GM20431 (cell line): ENCODE measurements at regions not wholly inside any gene's neighbourhood (a gene's known extent, or its start where the extent isn't known, plus 50 kb on each side); places are given as distances from the start of the nearest gene placed in this dataset.
"Not testable (repeated sequence)": the region's sequence is repeated elsewhere in the genome, so short reads cannot be mapped to it uniquely, and the experiment has no call there.

ENCODE experiments used
- in situ Hi-C: fragments of 300-500 bp; cut with MseI, MboI; formaldehyde crosslinking; loops from one replicate; pipeline ENCODE4 v1.15.0; 2020; ENCODE audit warnings: low sequenced_read_pairs; ENCODE audit not compliant: unreplicated experiment

- in situ Hi-C loops, result not testable (repeated sequence)
Observed at GRCh38 chr17:30731210-30732132, 93.0 kb downstream of the CRLF3 start.

GRCh38 chr17:30730837-30731209 lies 93.7 kb downstream of the CRLF3 start:
- in situ Hi-C loops, result not testable (repeated sequence)

- in situ Hi-C loops, result not testable (repeated sequence)
Observed at GRCh38 chr17:30730171-30730836, 94.2 kb downstream of the CRLF3 start.

GRCh38 chr17:30729471-30730170 lies 94.9 kb downstream of the CRLF3 start:
- in situ Hi-C loops, result not testable (repeated sequence)

- in situ Hi-C loops, result not testable (repeated sequence)
Observed at GRCh38 chr17:30727517-30727916, 97.0 kb downstream of the CRLF3 start.

- in situ Hi-C loops, result not testable (repeated sequence)
Observed at GRCh38 chr17:30726734-30727133, 97.8 kb downstream of the CRLF3 start.

- in situ Hi-C loops, result not testable (repeated sequence)
Observed at GRCh38 chr17:30726310-30726709, 98.2 kb downstream of the CRLF3 start.

- in situ Hi-C loops, result loop anchor here (25.0 kb wide), 1 partner anchor 262 kb away; no protein-coding TSS in a partner anchor
Observed at GRCh38 chr17:30724034-30724650, 100.3 kb downstream of the CRLF3 start.

- in situ Hi-C loops, result loop anchor here (25.0 kb wide), 1 partner anchor 260 kb away; no protein-coding TSS in a partner anchor
Observed at GRCh38 chr17:30722114-30722780, 102.2 kb downstream of the CRLF3 start.

- in situ Hi-C loops, result loop anchor here (25.0 kb wide), 1 partner anchor 259 kb away; no protein-coding TSS in a partner anchor
Observed at GRCh38 chr17:30720971-30721370, 103.5 kb downstream of the CRLF3 start.

- in situ Hi-C loops, result loop anchor here (25.0 kb wide), 1 partner anchor 258 kb away; no protein-coding TSS in a partner anchor
Observed at GRCh38 chr17:30720013-30720471, 104.5 kb downstream of the CRLF3 start.

- in situ Hi-C loops, result loop anchor here (25.0 kb wide), 1 partner anchor 257 kb away; no protein-coding TSS in a partner anchor
Observed at GRCh38 chr17:30719131-30719973, 105.1 kb downstream of the CRLF3 start.

GRCh38 chr17:30718691-30719090 lies 105.8 kb downstream of the CRLF3 start:
- in situ Hi-C loops, result loop anchor here (25.0 kb wide), 1 partner anchor 256 kb away; no protein-coding TSS in a partner anchor

- in situ Hi-C loops, result loop anchor here (25.0 kb wide), 1 partner anchor 256 kb away; no protein-coding TSS in a partner anchor
Observed at GRCh38 chr17:30718099-30718447, 106.4 kb downstream of the CRLF3 start.

- in situ Hi-C loops, result loop anchor here (25.0 kb wide), 1 partner anchor 255 kb away; no protein-coding TSS in a partner anchor
Observed at GRCh38 chr17:30717291-30718098, 107.0 kb downstream of the CRLF3 start.

- in situ Hi-C loops, result loop anchor here (25.0 kb wide), 1 partner anchor 254 kb away; no protein-coding TSS in a partner anchor
Observed at GRCh38 chr17:30716461-30717290, 107.8 kb downstream of the CRLF3 start.
